ENCODE measurements at regions not wholly inside any gene's neighbourhood (a gene's known extent, or its start where the extent isn't known, plus 50 kb on each side); places are given as distances from the start of the nearest gene placed in this dataset.

GRCh38 chr2:126475031-126475430 lies 180.9 kb upstream of the GYPC start (continued):
- no peak for TF ChIP-seq POGK (CRISPR knock-in tag; conservative IDR thresholded peaks at IDR 0.05)
- no peak for TF ChIP-seq ZNF280D (CRISPR knock-in tag; IDR thresholded peaks at IDR 0.05)
- no peak for TF ChIP-seq ZNF180 (CRISPR knock-in tag; IDR thresholded peaks at IDR 0.05; ENCODE audit: borderline replicate concordance, low read depth)
- TF ChIP-seq ZFP1 (CRISPR knock-in tag; IDR thresholded peaks at IDR 0.05) = no peak

GRCh38 chr2:126476691-126477090 lies 179.3 kb upstream of the GYPC start:
- Histone ChIP-seq H3K9ac (ENCODE audit: insufficient read depth, low read depth, low read length) (no peak overlapping the region), H3K36me3 (replicated peaks in 1 of 2; ENCODE audit: control insufficient read depth in 1 of 2, insufficient read depth in 2 of 2, low read length in 2 of 2) (no peaks in the 10 kb centered on the region), H3K4me3 (replicated peaks in 1 of 3; ENCODE audit: insufficient read depth in 1 of 3, low read depth in 2 of 3, low read length in 3 of 3) (no peak overlapping the region), H3K27me3 (ENCODE audit: control insufficient read depth in 1 of 2, insufficient read depth in 2 of 2, low read length in 2 of 2) (no peaks in the 10 kb centered on the region; a peak in 1 of 5 replicates), H4K20me1 (ENCODE audit: insufficient read depth, low read length) (no peaks in the 10 kb centered on the region), H2AFZ (ENCODE audit: low read length) (no peak overlapping the region), H3K79me2 (ENCODE audit: insufficient read depth, low read length) (no peaks in the 10 kb centered on the region), H3K4me2 (ENCODE audit: low read depth, low read length) (no peak overlapping the region), H3K9me3 (ENCODE audit: low read length) (no peaks in the 10 kb centered on the region), H3K4me1 (ENCODE audit: insufficient read depth, low read length) (no peaks in the 10 kb centered on the region), H3K27ac (ENCODE audit: extremely low read length, insufficient read depth, low read length) (no peak overlapping the region)
- POLR2A ChIA-PET = no interaction called here
- WGBS (ENCODE audit: low lambda C conversion rate) = 8% methylated on average over 5 of the region's 5 CpGs
- ATAC-seq (no peak), FAIRE-seq (no peak), DNase-seq (ENCODE audit: low spot score) (no peak)
- BruUV-seq (replicated peaks) = no TSS peak
- TF ChIP-seq ZNF547 (CRISPR knock-in tag; IDR thresholded peaks at IDR 0.05) (no peak), ZNF251 (CRISPR knock-in tag; IDR thresholded peaks at IDR 0.05) (no peak), KLF13 (CRISPR knock-in tag; IDR thresholded peaks at IDR 0.05) (no peak), FOXK1 (CRISPR knock-in tag; IDR thresholded peaks at IDR 0.05; ENCODE audit: borderline replicate concordance, low read depth) (no peak), SOX6 (IDR thresholded peaks at IDR 0.05) (no peak), SOX6 (CRISPR knock-in tag; IDR thresholded peaks at IDR 0.05) (no peak), ZNF691 (CRISPR knock-in tag; IDR thresholded peaks at IDR 0.05; ENCODE audit: borderline replicate concordance, low read depth) (no peak), ZNF331 (CRISPR knock-in tag; IDR thresholded peaks at IDR 0.05) (no peak), NFIB (CRISPR knock-in tag; IDR thresholded peaks at IDR 0.05; ENCODE audit: borderline replicate concordance) (no peak), ZFP36L2 (CRISPR knock-in tag; IDR thresholded peaks at IDR 0.05) (no peak), ZNF839 (CRISPR knock-in tag; IDR thresholded peaks at IDR 0.05; ENCODE audit: borderline replicate concordance) (no peak), THAP7 (CRISPR knock-in tag; IDR thresholded peaks at IDR 0.05) (no peak), ZNF703 (CRISPR knock-in tag; IDR thresholded peaks at IDR 0.05; ENCODE audit: borderline replicate concordance) (no peak), SRSF9 (IDR thresholded peaks at IDR 0.05; ENCODE audit: borderline replicate concordance, insufficient read depth, low read depth, low read length, poor library complexity, severe bottlenecking) (no peak)
- in situ Hi-C loops (cut with HindIII; ENCODE audit: extremely low pct_ligation_motif_present, low pct_unique_long_range_greater_than_20kb) = no loop called here
- CTCF ChIA-PET (ENCODE audit: low intra/inter-chr PET ratio, low total read pairs) = no interaction called here
- intact Hi-C loops (cut with micrococcal nuclease; ENCODE audit: unreplicated experiment) = no loop called here

All from HepG2 (cell line).